SU-DHL-6 (cell line): ENCODE measurements at regions not wholly inside any gene's neighbourhood (a gene's known extent, or its start where the extent isn't known, plus 50 kb on each side); places are given as distances from the start of the nearest gene placed in this dataset.

Experiments used
- H2AFZ ChIP-seq: fragments of 200-600 bp; sonication (generic); 2 replicates; pipeline ENCODE4 v1.6.1; 2014; ENCODE audit warnings: low read depth, mild to moderate bottlenecking, moderate library complexity, mixed read lengths, antibody characterized with exemption, low read length; ENCODE audit not compliant: severe bottlenecking
- H3F3A ChIP-seq: fragments of 200-600 bp; shearing (Covaris generic); 2 replicates; pipeline ENCODE4 v1.6.0; 2016; ENCODE audit warnings: antibody characterized with exemption, mild to moderate bottlenecking; ENCODE audit not compliant: insufficient read depth
- H3K27ac ChIP-seq: fragments of 200-600 bp; sonication (generic); 2 replicates; pipeline ENCODE4 v1.5.1; 2016; ENCODE audit warnings: low read depth, mild to moderate bottlenecking, low read length, moderate library complexity, mixed read lengths
- H3K27me3 ChIP-seq: fragments of 200-600 bp; sonication (generic), shearing (Covaris generic); 2 replicates; pipeline ENCODE4 v1.6.0; 2014; ENCODE audit warnings: mild to moderate bottlenecking, low read length
- H3K36me3 ChIP-seq: fragments of 200-600 bp; sonication (generic); 2 replicates; pipeline ENCODE4 v1.6.1; 2014; ENCODE audit warnings: mild to moderate bottlenecking, low read length, mixed read lengths
- H3K4me2 ChIP-seq: fragments of 300-600, 200-600 bp; shearing (Covaris generic), sonication (generic); 2 replicates; pipeline ENCODE4 v1.6.0; 2014; ENCODE audit warnings: low read length, low read depth, mild to moderate bottlenecking; ENCODE audit not compliant: poor library complexity, severe bottlenecking
- H3K4me3 ChIP-seq: fragments of 200-600 bp; sonication (generic); 2 replicates; pipeline ENCODE4 v1.5.1; 2014; ENCODE audit warnings: antibody characterized with exemption, low read length, mild to moderate bottlenecking, mixed read lengths; ENCODE audit not compliant: insufficient read depth, poor library complexity, severe bottlenecking
- H3K79me2 ChIP-seq: fragments of 200-600 bp; sonication (generic); 2 replicates; pipeline ENCODE4 v1.6.1; 2014; ENCODE audit warnings: mild to moderate bottlenecking, low read length, moderate library complexity; ENCODE audit not compliant: insufficient read depth
- H3K9ac ChIP-seq: fragments of 200-600 bp; sonication (generic); 2 replicates; pipeline ENCODE4 v1.7.0; 2014; ENCODE audit warnings: mild to moderate bottlenecking, low read length
- H3K9me2 ChIP-seq: fragments of 200-600 bp; sonication (generic); replicated peaks from 2 replicates; pipeline ENCODE4 v1.6.1; 2014; ENCODE audit warnings: low read length; ENCODE audit not compliant: insufficient read depth
- H3K9me3 ChIP-seq: fragments of 200-600 bp; sonication (generic); 2 replicates; pipeline ENCODE4 v1.6.1; 2014; ENCODE audit warnings: low read length, mixed read lengths; ENCODE audit not compliant: insufficient read depth
- H4K20me1 ChIP-seq: fragments of 200-600 bp; sonication (generic); 2 replicates; pipeline ENCODE4 v1.6.1; 2014; ENCODE audit warnings: low read depth, mild to moderate bottlenecking, antibody characterized with exemption, low read length, moderate library complexity, mixed read lengths
- CTCF ChIP-seq: fragments of 200-600 bp; sonication (generic); IDR thresholded peaks from one replicate; pipeline ENCODE4 v1.5.1; 2017; ENCODE audit warnings: antibody characterized with exemption, mild to moderate bottlenecking, low read length, moderate library complexity; ENCODE audit not compliant: insufficient read depth, poor library complexity, severe bottlenecking
- EZH2phosphoT487 ChIP-seq: fragments of 200-600 bp; sonication (generic), shearing (Covaris generic); conservative IDR thresholded peaks from 2 replicates; pipeline ENCODE4 v1.6.1; 2018; ENCODE audit warnings: mild to moderate bottlenecking, antibody characterized with exemption, low read length, moderate library complexity, mixed read lengths

DNA sequence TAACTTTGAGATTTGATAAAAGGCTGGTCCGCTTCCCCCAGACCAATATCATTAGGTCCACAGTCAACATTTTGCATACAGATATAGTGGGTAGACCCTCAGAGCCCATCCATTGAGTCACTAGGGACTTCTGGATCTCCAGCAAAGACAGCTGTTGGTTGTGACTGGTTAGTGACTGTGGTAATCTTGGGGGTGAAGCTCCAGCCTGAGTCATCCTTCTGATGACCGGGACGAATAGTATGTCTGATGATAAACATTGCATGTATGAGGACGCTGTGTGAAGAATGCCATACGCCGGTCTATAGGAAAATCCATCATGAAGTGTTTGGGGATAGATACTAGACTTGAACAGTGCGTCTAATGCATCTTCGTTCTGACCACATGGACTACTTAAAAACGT, 307.0 kb downstream of the UQCRFS1 start:
- no peaks in the 10 kb centered on the region for H3K9me2 ChIP-seq
- H3K79me2 ChIP-seq: no peaks in the 10 kb centered on the region
- no peaks in the 10 kb centered on the region for H3K9me3 ChIP-seq
- no peak overlapping the region for H3K4me2 ChIP-seq
- no peaks in the 10 kb centered on the region for H4K20me1 ChIP-seq
- no peak overlapping the region for H2AFZ ChIP-seq
- no peak overlapping the region for H3K9ac ChIP-seq
- TF ChIP-seq CTCF: no peak
- H3K27me3 ChIP-seq: no peaks in the 10 kb centered on the region
- H3K4me3 ChIP-seq: no peak overlapping the region
- H3K36me3 ChIP-seq: no peaks in the 10 kb centered on the region
- no peak overlapping the region for H3K27ac ChIP-seq
- H3F3A ChIP-seq: no peaks in the 10 kb centered on the region

- no peak overlapping the region for H3K27ac ChIP-seq
- no peak overlapping the region for H3K9ac ChIP-seq
- H3K27me3 ChIP-seq: no peaks in the 10 kb centered on the region
- no peak for TF ChIP-seq EZH2phosphoT487
- no peak for TF ChIP-seq CTCF
- H3K36me3 ChIP-seq: no peaks in the 10 kb centered on the region
- H3K9me3 ChIP-seq: no peaks in the 10 kb centered on the region
- no peak overlapping the region for H2AFZ ChIP-seq
- no peaks in the 10 kb centered on the region for H3F3A ChIP-seq
- H4K20me1 ChIP-seq: no peaks in the 10 kb centered on the region
- no peak overlapping the region for H3K4me2 ChIP-seq
- H3K9me2 ChIP-seq: no peaks in the 10 kb centered on the region
- no peaks in the 10 kb centered on the region for H3K79me2 ChIP-seq
- no peak overlapping the region for H3K4me3 ChIP-seq
Measured at GRCh38 chr19:28899703-28900102, 313.2 kb downstream of the UQCRFS1 start.

DNA sequence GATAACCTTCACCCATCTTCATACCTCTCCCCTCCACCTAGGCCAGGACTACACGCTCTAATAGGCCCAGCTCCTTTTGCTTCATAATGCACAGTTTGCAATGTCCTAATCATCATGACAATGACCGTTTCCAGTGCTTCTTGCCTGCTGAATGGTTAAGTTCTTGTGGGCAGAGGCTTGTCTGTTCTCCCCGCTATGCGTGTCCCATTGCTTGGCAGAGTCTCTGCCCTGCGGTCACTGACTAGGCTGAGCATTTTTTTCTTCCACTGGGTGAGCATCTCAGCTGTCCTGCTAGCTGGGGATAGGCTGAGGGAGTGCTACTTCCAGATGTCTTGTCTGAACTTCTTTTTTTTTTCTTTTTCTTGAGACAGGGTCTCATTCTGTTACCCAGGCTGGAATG, 314.7 kb downstream of the UQCRFS1 start:
- Histone ChIP-seq H3K9ac (no peak overlapping the region), H3K79me2 (no peaks in the 10 kb centered on the region), H3K4me2 (no peak overlapping the region), H4K20me1 (no peaks in the 10 kb centered on the region), H3K9me3 (no peaks in the 10 kb centered on the region), H3K9me2 (no peaks in the 10 kb centered on the region), H3K27me3 (no peaks in the 10 kb centered on the region), H3K4me3 (no peak overlapping the region), H3K36me3 (no peaks in the 10 kb centered on the region), H2AFZ (no peak overlapping the region), H3K27ac (no peak overlapping the region), H3F3A (no peaks in the 10 kb centered on the region)
- TF ChIP-seq EZH2phosphoT487: no peak
- TF ChIP-seq CTCF: no peak
